ENCODE measurements at regions not wholly inside any gene's neighbourhood (a gene's known extent, or its start where the extent isn't known, plus 50 kb on each side); places are given as distances from the start of the nearest gene placed in this dataset.
"Not testable (repeated sequence)": the region's sequence is repeated elsewhere in the genome, so short reads cannot be mapped to it uniquely, and the experiment has no call there.

DNA sequence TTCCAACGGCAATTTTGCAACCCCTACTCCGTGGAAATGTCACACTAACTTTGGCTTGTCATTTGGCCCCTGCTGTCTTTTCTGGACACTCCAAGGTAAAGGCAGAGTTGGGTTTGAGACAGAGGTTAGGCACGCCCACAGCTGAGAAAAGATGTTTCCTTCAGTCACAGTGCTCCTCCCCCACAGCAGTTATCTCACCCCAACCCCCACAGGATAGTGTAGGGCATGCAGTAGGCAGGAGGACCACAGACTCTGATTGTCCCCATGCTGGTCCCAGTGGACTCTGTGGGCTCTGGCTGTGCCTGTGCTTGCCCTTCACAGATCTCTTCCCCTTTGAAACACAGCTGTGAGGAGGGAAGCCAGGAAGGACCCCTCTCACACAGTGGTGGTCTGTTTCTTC is 124.0 kb upstream of the CARMIL1 start:
- H3K4me1 Mint-ChIP-seq (ENCODE audit: unreplicated experiment): peaks cover 43% of the 10 kb centered on the region
- H3K9me3 Mint-ChIP-seq (ENCODE audit: unreplicated experiment): peaks cover 9% of the 10 kb centered on the region
- no peaks in the 10 kb centered on the region for H3K27me3 Mint-ChIP-seq (ENCODE audit: unreplicated experiment)
- TF ChIP-seq, protein P1, sequence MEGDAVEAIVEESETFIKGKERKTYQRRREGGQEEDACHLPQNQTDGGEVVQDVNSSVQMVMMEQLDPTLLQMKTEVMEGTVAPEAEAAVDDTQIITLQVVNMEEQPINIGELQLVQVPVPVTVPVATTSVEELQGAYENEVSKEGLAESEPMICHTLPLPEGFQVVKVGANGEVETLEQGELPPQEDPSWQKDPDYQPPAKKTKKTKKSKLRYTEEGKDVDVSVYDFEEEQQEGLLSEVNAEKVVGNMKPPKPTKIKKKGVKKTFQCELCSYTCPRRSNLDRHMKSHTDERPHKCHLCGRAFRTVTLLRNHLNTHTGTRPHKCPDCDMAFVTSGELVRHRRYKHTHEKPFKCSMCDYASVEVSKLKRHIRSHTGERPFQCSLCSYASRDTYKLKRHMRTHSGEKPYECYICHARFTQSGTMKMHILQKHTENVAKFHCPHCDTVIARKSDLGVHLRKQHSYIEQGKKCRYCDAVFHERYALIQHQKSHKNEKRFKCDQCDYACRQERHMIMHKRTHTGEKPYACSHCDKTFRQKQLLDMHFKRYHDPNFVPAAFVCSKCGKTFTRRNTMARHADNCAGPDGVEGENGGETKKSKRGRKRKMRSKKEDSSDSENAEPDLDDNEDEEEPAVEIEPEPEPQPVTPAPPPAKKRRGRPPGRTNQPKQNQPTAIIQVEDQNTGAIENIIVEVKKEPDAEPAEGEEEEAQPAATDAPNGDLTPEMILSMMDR (IDR thresholded peaks at IDR 0.05): no peak
- no peak overlapping the region for H3K4me3 Mint-ChIP-seq (ENCODE audit: unreplicated experiment)
- DNase-seq (ENCODE audit: extremely low spot score, unreplicated experiment): no peak
- H3K27ac Mint-ChIP-seq (ENCODE audit: unreplicated experiment): peak overlapping the region; percentile 74
- H3K36me3 Mint-ChIP-seq (ENCODE audit: unreplicated experiment): peaks cover 5% of the 10 kb centered on the region

DNA sequence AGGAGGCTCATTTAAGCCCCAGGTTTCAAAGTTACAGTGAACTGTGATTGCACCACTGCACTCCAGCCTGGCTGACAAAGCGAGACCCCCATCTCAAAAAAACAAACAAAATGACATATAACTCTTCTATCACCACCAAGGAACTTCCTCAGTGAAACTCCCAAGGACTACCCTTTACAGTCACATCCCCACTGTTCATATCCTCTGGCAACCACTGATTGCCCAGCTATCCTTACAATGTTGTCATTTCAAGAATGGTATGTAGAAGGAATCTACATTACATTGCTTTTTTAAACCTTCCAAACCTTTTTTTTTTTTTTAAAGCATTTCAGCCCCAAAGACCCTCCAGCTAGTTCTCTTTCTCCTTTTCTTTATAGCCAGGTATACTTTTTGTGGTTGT is 123.1 kb upstream of the CARMIL1 start:
- Mint-ChIP-seq H3K27me3 (ENCODE audit: unreplicated experiment) (no peaks in the 10 kb centered on the region), H3K9me3 (ENCODE audit: unreplicated experiment) (peaks cover 9% of the 10 kb centered on the region), H3K4me1 (ENCODE audit: unreplicated experiment) (peaks cover 40% of the 10 kb centered on the region), H3K4me3 (ENCODE audit: unreplicated experiment) (no peak overlapping the region), H3K27ac (ENCODE audit: unreplicated experiment) (peak overlapping the region; percentile 74), H3K36me3 (ENCODE audit: unreplicated experiment) (peaks cover 7% of the 10 kb centered on the region)
- DNase-seq (ENCODE audit: extremely low spot score, unreplicated experiment): no peak
- TF ChIP-seq, protein P1 (IDR thresholded peaks at IDR 0.05): no peak

GRCh38 chr6:25157183-25157582 is 122.0 kb upstream of the CARMIL1 start:
- H3K9me3 Mint-ChIP-seq (ENCODE audit: unreplicated experiment): peaks cover 9% of the 10 kb centered on the region
- H3K4me3 Mint-ChIP-seq (ENCODE audit: unreplicated experiment): no peak overlapping the region
- no peak for DNase-seq (ENCODE audit: extremely low spot score, unreplicated experiment)
- peaks cover 7% of the 10 kb centered on the region for H3K36me3 Mint-ChIP-seq (ENCODE audit: unreplicated experiment)
- no peaks in the 10 kb centered on the region for H3K27me3 Mint-ChIP-seq (ENCODE audit: unreplicated experiment)
- H3K4me1 Mint-ChIP-seq (ENCODE audit: unreplicated experiment): peaks cover 34% of the 10 kb centered on the region
- TF ChIP-seq, protein P1 (IDR thresholded peaks at IDR 0.05): no peak
- H3K27ac Mint-ChIP-seq (ENCODE audit: unreplicated experiment): no peak overlapping the region

DNA sequence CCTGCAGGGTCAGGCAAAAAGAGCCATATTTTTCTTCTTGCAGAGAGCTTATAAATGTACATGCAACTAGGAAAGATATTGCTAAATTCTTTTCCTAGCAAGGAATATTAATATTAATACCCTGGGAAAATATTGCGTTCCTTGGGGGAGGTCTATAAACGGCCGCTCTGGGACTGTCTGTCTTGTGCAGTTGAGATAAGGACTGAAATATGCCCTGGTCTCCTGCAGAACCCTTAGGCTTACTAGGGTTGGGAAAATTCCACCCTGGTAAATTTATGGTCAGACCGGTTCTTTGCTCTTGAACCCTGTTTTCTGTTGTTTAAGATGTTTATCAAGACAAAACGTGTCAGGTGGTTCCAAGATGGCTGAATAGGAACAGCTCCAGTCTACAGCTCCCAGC is 121.3 kb upstream of the CARMIL1 start:
- H3K4me1 Mint-ChIP-seq (ENCODE audit: unreplicated experiment): peaks cover 34% of the 10 kb centered on the region
- H3K9me3 Mint-ChIP-seq (ENCODE audit: unreplicated experiment): peaks cover 9% of the 10 kb centered on the region
- no peak overlapping the region for H3K27ac Mint-ChIP-seq (ENCODE audit: unreplicated experiment)
- no peak overlapping the region for H3K4me3 Mint-ChIP-seq (ENCODE audit: unreplicated experiment)
- H3K36me3 Mint-ChIP-seq (ENCODE audit: unreplicated experiment): peaks cover 7% of the 10 kb centered on the region
- H3K27me3 Mint-ChIP-seq (ENCODE audit: unreplicated experiment): no peaks in the 10 kb centered on the region
- DNase-seq (ENCODE audit: extremely low spot score, unreplicated experiment): no peak
- TF ChIP-seq, protein P1 (IDR thresholded peaks at IDR 0.05): no peak

GRCh38 chr6:25160134-25160533 is 119.0 kb upstream of the CARMIL1 start:
- H3K27ac Mint-ChIP-seq (ENCODE audit: unreplicated experiment); H3K27me3 Mint-ChIP-seq (ENCODE audit: unreplicated experiment); H3K4me3 Mint-ChIP-seq (ENCODE audit: unreplicated experiment); DNase-seq (ENCODE audit: extremely low spot score, unreplicated experiment): not testable (repeated sequence)
- peaks cover 11% of the 10 kb centered on the region for H3K36me3 Mint-ChIP-seq (ENCODE audit: unreplicated experiment)
- H3K4me1 Mint-ChIP-seq (ENCODE audit: unreplicated experiment): peaks cover 20% of the 10 kb centered on the region
- peaks cover 13% of the 10 kb centered on the region for H3K9me3 Mint-ChIP-seq (ENCODE audit: unreplicated experiment)

DNA sequence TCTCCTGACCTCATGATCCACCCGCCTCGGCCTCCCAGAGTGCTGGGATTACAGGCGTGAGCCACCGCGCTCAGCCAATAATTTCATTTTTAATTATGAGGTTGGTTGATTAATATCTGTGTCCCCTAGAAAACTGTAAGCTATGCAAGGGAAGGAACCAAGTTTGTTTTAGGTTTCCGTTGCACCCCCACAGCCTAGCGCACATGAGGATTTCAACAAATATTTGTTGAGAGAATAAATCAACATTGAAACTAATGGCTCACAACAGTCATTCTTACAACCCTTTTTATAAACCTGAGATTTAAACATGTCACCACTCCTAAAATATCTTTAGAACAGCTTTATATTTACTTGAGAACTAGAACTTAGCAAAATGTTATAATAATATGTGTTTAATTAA is 114.0 kb upstream of the CARMIL1 start:
- Mint-ChIP-seq H3K9me3 (ENCODE audit: unreplicated experiment) (peaks cover 3% of the 10 kb centered on the region), H3K4me3 (ENCODE audit: unreplicated experiment) (peak overlapping the region; percentile 57), H3K4me1 (ENCODE audit: unreplicated experiment) (peaks cover 50% of the 10 kb centered on the region), H3K36me3 (ENCODE audit: unreplicated experiment) (peaks cover 6% of the 10 kb centered on the region), H3K27ac (ENCODE audit: unreplicated experiment) (peak overlapping the region; percentile 34), H3K27me3 (ENCODE audit: unreplicated experiment) (no peaks in the 10 kb centered on the region)
- no peak for DNase-seq (ENCODE audit: extremely low spot score, unreplicated experiment)
- TF ChIP-seq, protein P1 (IDR thresholded peaks at IDR 0.05): no peak

Measured in osteocyte (in vitro differentiated cells).